NCI-H2107 (cell line): ENCODE measurements at regions not wholly inside any gene's neighbourhood (a gene's known extent, or its start where the extent isn't known, plus 50 kb on each side); places are given as distances from the start of the nearest gene placed in this dataset.

Experiments used
- DNase-seq: peaks from one replicate; lab custom pipeline; 2025; lab: John Stamatoyannopoulos, UW

- no peak for DNase-seq
Observed at GRCh38 chr3:189049458-189050236, 122.1 kb upstream of the TPRG1 start.

- DNase-seq = no peak
Observed at GRCh38 chr3:189053322-189053721, 118.4 kb upstream of the TPRG1 start.

GRCh38 chr3:189056646-189057335 lies 115.0 kb upstream of the TPRG1 start:
- DNase-seq = no peak

- DNase-seq = no peak
Observed at GRCh38 chr3:189057369-189057768, 114.4 kb upstream of the TPRG1 start.

GRCh38 chr3:189058071-189058470 lies 113.7 kb upstream of the TPRG1 start:
- no peak for DNase-seq

GRCh38 chr3:189070965-189071364 lies 100.8 kb upstream of the TPRG1 start:
- no peak for DNase-seq

GRCh38 chr3:189071446-189071845 lies 100.3 kb upstream of the TPRG1 start:
- no peak for DNase-seq

- DNase-seq = no peak
Observed at GRCh38 chr3:189076449-189076848, 95.3 kb upstream of the TPRG1 start.

- DNase-seq = no peak
Observed at GRCh38 chr3:189080745-189081144, 91.0 kb upstream of the TPRG1 start.

GRCh38 chr3:189082666-189083427 lies 88.9 kb upstream of the TPRG1 start:
- DNase-seq = no peak

GRCh38 chr3:189084620-189085019 lies 87.2 kb upstream of the TPRG1 start:
- no peak for DNase-seq

- no peak for DNase-seq
Observed at GRCh38 chr3:189092547-189092946, 79.2 kb upstream of the TPRG1 start.

- DNase-seq = no peak
Observed at GRCh38 chr3:189094539-189094938, 77.2 kb upstream of the TPRG1 start.

- DNase-seq = no peak
Observed at GRCh38 chr3:189096092-189096491, 75.7 kb upstream of the TPRG1 start.

GRCh38 chr3:189099031-189099471 lies 72.7 kb upstream of the TPRG1 start:
- DNase-seq = no peak

GRCh38 chr3:189099505-189100290 lies 72.1 kb upstream of the TPRG1 start:
- DNase-seq = no peak

GRCh38 chr3:189100866-189101265 lies 70.9 kb upstream of the TPRG1 start:
- no peak for DNase-seq

GRCh38 chr3:189101594-189101993 lies 70.2 kb upstream of the TPRG1 start:
- DNase-seq = no peak

GRCh38 chr3:189103208-189103607 lies 68.6 kb upstream of the TPRG1 start:
- DNase-seq = no peak

GRCh38 chr3:189108067-189108466 lies 63.7 kb upstream of the TPRG1 start:
- DNase-seq = no peak

GRCh38 chr3:189108735-189109134 lies 63.0 kb upstream of the TPRG1 start:
- DNase-seq = no peak

- DNase-seq = no peak
Observed at GRCh38 chr3:189109145-189109544, 62.6 kb upstream of the TPRG1 start.
